ENCODE measurements at regions not wholly inside any gene's neighbourhood (a gene's known extent, or its start where the extent isn't known, plus 50 kb on each side); places are given as distances from the start of the nearest gene placed in this dataset.

GRCh38 chr9:28747351-28747985 is 1174.2 kb upstream of the C9orf72 start:
- no peak overlapping the region for H3K18ac ChIP-seq (ENCODE audit: low read depth, low read length)
- H2AK5ac ChIP-seq (ENCODE audit: low read depth, low read length) = no peak overlapping the region
- ChIA-PET POLR2A (ENCODE audit: unreplicated experiment) (no interaction called here), CTCF (no interaction called here)
- H3K27me3 ChIP-seq (ENCODE audit: control insufficient read depth, insufficient read depth, low read length) = no peaks in the 10 kb centered on the region
- no peak overlapping the region for H3K4me3 ChIP-seq (ENCODE audit: insufficient read depth, low read depth, low read length)
- H3K36me3 ChIP-seq (ENCODE audit: control insufficient read depth, insufficient read depth, low read length) = no peaks in the 10 kb centered on the region
- H4K20me1 ChIP-seq (ENCODE audit: insufficient read depth, low read length) = no peaks in the 10 kb centered on the region
- no peaks in the 10 kb centered on the region for H3K9me1 ChIP-seq (ENCODE audit: insufficient read depth, low read length)
- no peak overlapping the region for H4K8ac ChIP-seq (ENCODE audit: low read depth in 2 of 2, low read length in 2 of 2)
- no peak for ATAC-seq (ENCODE audit: low read depth)
- in situ Hi-C loops (cut with MboI; ENCODE audit: low sequenced_read_pairs) = no loop called here
- H3K4ac ChIP-seq (ENCODE audit: low read depth, low read length) = no peak overlapping the region
- no peak overlapping the region for H2AFZ ChIP-seq (replicated peaks; ENCODE audit: low read length, poor library complexity)
- H3K14ac ChIP-seq (replicated peaks; ENCODE audit: low read depth, low read length) = no peak overlapping the region
- no peak overlapping the region for H3K9ac ChIP-seq (ENCODE audit: low read depth, low read length)
- no peak overlapping the region for H3K23ac ChIP-seq (ENCODE audit: low read depth, low read length)
- no CpG with 5 or more reads among the region's 10 CpGs for WGBS, 2 experiments (ENCODE audit: extremely low coverage in 2 of 2, insufficient read length in 1 of 2)
- H3K27ac ChIP-seq (ENCODE audit: insufficient read depth, low read length) = no peak overlapping the region
- H3K4me1 ChIP-seq (ENCODE audit: control insufficient read depth, insufficient read depth, low read length) = no peaks in the 10 kb centered on the region
- H3K4me2 ChIP-seq (ENCODE audit: low read depth, low read length) = no peak overlapping the region
- no TSS peak for BruUV-seq (replicated peaks)
- no peak overlapping the region for H4K5ac ChIP-seq (ENCODE audit: low read depth, low read length)
- TF ChIP-seq MAZ (IDR thresholded peaks at IDR 0.05; ENCODE audit: borderline replicate concordance, low read depth, low read length) = no peak
- no peak for TF ChIP-seq POLR2A (IDR thresholded peaks at IDR 0.05; ENCODE audit: low read depth, low read length)
- no peak for TF ChIP-seq USF2 (IDR thresholded peaks at IDR 0.05; ENCODE audit: low read depth, low read length)
- TF ChIP-seq RFX5 (IDR thresholded peaks at IDR 0.05; ENCODE audit: low read depth, low read length) = no peak
- TF ChIP-seq RAD21 (IDR thresholded peaks at IDR 0.05; ENCODE audit: low read length) = no peak
- no peak for TF ChIP-seq MAFK (IDR thresholded peaks at IDR 0.05; ENCODE audit: low read depth, low read length)
- no peak for TF ChIP-seq FOS (IDR thresholded peaks at IDR 0.05; ENCODE audit: low read depth, low read length)
- no peak for TF ChIP-seq NFE2L2 (IDR thresholded peaks at IDR 0.05; ENCODE audit: low read depth, low read length)
- no peak for TF ChIP-seq RCOR1 (IDR thresholded peaks at IDR 0.05; ENCODE audit: insufficient replicate concordance, low read length)
- TF ChIP-seq CHD1 (IDR thresholded peaks at IDR 0.05; ENCODE audit: low read depth, low read length) = no peak
- no peak for TF ChIP-seq SMC3 (IDR thresholded peaks at IDR 0.05; ENCODE audit: low read depth, low read length)
- no peak for TF ChIP-seq MXI1 (IDR thresholded peaks at IDR 0.05; ENCODE audit: borderline replicate concordance, low read depth, low read length)
- no peak for TF ChIP-seq ELK1 (IDR thresholded peaks at IDR 0.05; ENCODE audit: borderline replicate concordance, low read depth, low read length)
- no peak for TF ChIP-seq CEBPB (IDR thresholded peaks at IDR 0.05; ENCODE audit: low read depth, low read length)
- no peak for TF ChIP-seq BHLHE40 (IDR thresholded peaks at IDR 0.05; ENCODE audit: low read depth, low read length)
- TF ChIP-seq CTCF (conservative IDR thresholded peaks at IDR 0.05; ENCODE audit: low read depth, low read length) = no peak
- no peak for DNase-seq
- no peak overlapping the region for H2AK9ac ChIP-seq (replicated peaks; ENCODE audit: low read depth, low read length, poor library complexity)
- no peak overlapping the region for H2BK15ac ChIP-seq (ENCODE audit: low read depth, low read length)
- H3K9me3 ChIP-seq (ENCODE audit: control insufficient read depth, insufficient read depth, low read length) = peaks cover 7% of the 10 kb centered on the region
- dilution Hi-C loops (cut with HindIII; ENCODE audit: low sequenced_read_pairs, unreplicated experiment) = no loop called here
- no peak overlapping the region for H2BK20ac ChIP-seq (ENCODE audit: low read depth, low read length)
- H3K79me1 ChIP-seq (ENCODE audit: low read depth in 1 of 2, low read length in 2 of 2) = no peaks in the 10 kb centered on the region
- no peak overlapping the region for H2BK5ac ChIP-seq (ENCODE audit: low read depth, low read length, poor library complexity, severe bottlenecking)
- H4K91ac ChIP-seq (ENCODE audit: insufficient read depth, low read depth, low read length) = no peak overlapping the region
- intact Hi-C loops (cut with micrococcal nuclease) = no loop called here
- no peak overlapping the region for H2BK120ac ChIP-seq (ENCODE audit: low read depth, low read length)
- no peak overlapping the region for H3K56ac ChIP-seq (ENCODE audit: extremely low read depth, insufficient read depth, low read length)
